HG02840 (cell line): ENCODE measurements at regions not wholly inside any gene's neighbourhood (a gene's known extent, or its start where the extent isn't known, plus 50 kb on each side); places are given as distances from the start of the nearest gene placed in this dataset.
"Not testable (repeated sequence)": the region's sequence is repeated elsewhere in the genome, so short reads cannot be mapped to it uniquely, and the experiment has no call there.

ENCODE experiments used
- ATAC-seq: cut with Tn5 transposase; IDR thresholded peaks from one replicate; pipeline ENCODE4 v1.9.1; 2021; ENCODE audit warnings: mild to moderate bottlenecking, moderate library complexity, moderate number of reproducible peaks; ENCODE audit not compliant: unreplicated experiment, low FRiP score

DNA sequence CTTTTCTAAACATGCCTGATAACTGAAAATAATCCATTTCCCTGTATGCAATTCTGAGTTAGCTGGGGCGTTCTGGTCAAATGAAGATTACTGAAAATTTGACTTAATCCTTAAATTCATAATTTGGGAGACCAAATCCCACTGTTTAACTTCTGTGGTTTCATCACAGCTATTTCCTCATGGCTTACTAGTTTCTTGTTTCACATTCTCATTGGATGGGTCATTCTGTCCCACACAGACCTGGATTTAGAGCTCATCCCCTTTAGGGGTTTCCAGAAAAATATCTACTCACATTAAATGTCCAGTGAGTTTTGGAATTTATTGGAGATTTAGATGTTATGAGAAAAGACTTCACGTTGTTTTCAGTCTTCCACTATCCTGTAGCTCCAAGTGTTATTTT, 709.3 kb upstream of the KLHL1 start:
- ATAC-seq, result no peak

DNA sequence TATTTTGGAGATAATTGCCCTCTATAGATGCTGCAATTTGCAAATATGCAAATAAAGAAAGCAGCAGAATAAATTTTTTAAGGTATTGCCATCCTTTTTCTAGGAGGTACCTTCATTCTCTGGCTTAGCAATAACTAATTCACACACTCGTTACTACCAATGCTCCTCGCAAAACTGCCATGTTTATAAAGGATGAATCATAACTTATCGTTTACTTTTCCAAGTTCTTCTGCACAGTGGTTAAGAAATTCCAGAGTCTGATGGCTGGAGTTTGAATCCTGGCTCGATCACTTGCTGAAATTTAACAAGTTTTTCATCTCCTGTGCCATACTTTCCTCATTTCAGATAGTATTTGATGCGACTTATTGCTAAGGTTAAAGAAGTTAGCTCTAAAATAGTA, 708.6 kb upstream of the KLHL1 start:
- no peak for ATAC-seq

- ATAC-seq, result no peak
Observed at GRCh38 chr13:70814684-70815083, 706.4 kb upstream of the KLHL1 start.

DNA sequence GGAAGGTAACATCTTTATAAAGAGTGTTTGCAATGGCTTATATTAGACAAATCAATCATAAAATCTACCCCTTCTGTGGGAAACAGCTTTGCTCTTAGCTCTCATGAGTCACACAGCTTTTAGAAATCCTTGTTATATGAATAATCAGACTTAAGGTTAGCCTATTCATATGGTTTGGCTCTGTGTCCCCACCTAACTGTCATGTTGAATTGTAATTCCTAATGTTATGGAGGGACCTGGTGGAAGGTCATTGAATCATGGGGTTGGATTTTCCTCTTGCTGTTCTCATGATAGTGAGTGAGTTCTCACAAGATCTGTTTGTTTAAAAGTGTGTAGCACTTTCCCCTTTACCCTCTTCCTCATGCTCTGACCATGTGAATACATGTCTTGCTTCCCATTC, 704.2 kb upstream of the KLHL1 start:
- no peak for ATAC-seq

- ATAC-seq, result no peak
Observed at GRCh38 chr13:70809588-70809987, 701.3 kb upstream of the KLHL1 start.

GRCh38 chr13:70798385-70798784, 690.1 kb upstream of the KLHL1 start:
- ATAC-seq, result no peak

DNA sequence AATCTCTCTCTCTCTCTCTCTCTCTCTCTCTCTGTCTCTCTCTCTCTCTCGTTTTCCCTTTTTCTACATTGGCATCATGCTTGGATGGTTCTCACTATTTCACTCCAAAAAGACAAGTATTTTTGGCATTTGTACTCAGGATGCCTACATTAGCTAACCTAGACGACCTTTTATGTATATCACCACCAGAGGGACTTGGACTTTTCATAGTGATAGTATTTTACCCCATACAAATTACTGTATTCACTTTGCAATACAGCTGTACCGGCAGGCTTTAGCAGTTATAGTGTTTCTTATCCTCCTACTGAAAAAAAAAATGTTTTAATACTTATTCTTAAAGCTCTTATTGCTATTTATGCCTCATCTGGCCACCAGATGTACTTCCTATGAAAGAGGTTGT, 687.2 kb upstream of the KLHL1 start:
- ATAC-seq, result no peak

DNA sequence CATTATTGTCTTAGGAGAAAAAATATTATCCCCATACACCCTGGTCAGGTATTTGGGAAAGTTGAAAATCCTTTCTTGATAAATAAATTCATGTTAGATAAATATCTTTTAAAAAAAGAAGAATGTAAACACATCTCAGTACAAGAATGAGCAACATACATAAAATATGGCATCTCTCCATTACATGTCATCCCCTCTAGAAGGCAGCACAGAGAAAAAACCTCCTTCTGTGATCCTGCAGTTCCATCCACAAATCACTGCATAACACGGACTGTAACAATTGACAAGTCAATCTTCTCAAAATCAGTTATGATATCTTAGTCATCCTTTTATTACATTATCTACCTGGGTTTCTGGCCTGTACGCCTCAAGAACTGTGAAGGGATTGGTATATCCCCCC, 683.9 kb upstream of the KLHL1 start:
- no peak for ATAC-seq

DNA sequence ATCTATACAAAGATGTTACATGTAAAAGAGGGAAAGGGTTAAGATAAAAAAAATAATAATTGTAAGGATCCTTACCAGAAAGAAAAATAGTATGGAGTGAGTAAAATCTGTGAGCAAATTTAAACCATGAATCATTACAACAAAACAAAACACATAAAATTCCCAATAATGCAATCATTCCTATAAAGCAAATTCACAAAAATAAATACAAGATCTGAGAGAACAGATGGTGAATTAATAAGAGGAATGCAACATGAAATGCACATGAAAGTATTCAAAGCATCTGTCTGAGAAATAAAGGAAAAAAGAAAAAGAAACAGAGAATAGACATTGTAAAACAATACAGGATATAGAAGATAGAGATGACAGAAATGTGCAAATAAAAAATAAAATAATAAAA, 681.5 kb upstream of the KLHL1 start:
- no peak for ATAC-seq

DNA sequence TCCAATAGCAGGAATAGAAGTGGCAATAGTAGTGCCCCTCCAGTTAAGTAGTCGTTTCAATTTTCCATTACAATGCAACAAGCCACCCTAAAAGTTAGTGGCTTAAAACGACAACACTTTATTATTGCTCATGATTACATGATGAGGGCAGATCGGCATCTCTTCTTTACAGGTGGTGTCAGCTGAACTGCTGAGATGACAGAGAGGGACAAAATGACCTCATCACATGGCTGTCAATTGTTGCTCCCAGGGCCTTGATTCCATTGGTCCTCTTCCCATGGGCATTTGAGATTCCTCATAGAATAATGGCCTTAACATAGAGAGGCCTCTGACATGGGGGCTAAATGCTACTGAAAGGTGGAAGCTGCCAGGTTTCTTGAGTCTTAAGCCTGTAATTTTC, 679.8 kb upstream of the KLHL1 start:
- ATAC-seq, result no peak

GRCh38 chr13:70784207-70784989, 676.1 kb upstream of the KLHL1 start:
- no peak for ATAC-seq

- no peak for ATAC-seq
Observed at GRCh38 chr13:70769817-70770216, 661.6 kb upstream of the KLHL1 start.

DNA sequence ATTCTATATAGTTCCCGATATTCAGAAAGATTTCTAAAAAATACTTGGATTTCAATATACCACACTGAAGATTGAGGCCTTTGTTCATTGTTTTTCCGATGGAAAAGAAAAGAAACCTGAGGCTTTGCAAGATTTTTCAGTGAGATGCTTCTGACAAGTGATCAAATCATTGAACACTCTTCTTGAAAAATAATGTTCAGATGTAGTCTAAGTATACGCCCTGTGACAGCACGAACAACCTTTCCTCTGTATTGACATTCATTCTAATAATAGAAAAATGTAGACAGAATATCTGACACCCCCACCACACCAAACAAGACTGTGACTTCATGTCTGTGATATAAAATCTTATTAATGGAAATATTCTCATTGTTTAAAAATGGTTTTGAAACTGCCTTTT, 650.7 kb upstream of the KLHL1 start:
- no peak for ATAC-seq

DNA sequence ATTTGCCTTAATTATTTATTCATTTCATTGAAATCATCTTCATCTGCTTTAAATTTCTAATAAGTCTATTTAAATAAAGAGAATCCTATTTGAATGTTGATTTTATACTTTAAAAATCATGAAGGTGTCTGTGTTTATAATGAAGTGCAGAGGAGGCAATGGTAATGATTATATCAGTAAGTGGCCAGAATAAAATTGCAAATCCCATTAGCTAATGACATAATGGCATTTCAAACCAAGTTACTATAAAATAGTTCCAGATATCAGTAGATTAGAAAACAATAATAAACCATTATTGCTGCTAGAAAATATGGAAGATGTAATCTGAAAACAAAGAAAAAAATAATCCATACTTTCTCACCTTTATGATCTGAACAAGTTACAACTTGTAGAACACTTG, 647.8 kb upstream of the KLHL1 start:
- ATAC-seq, result no peak

- no peak for ATAC-seq
Observed at GRCh38 chr13:70755456-70755855, 647.2 kb upstream of the KLHL1 start.

GRCh38 chr13:70747262-70747661, 639.0 kb upstream of the KLHL1 start:
- no peak for ATAC-seq

DNA sequence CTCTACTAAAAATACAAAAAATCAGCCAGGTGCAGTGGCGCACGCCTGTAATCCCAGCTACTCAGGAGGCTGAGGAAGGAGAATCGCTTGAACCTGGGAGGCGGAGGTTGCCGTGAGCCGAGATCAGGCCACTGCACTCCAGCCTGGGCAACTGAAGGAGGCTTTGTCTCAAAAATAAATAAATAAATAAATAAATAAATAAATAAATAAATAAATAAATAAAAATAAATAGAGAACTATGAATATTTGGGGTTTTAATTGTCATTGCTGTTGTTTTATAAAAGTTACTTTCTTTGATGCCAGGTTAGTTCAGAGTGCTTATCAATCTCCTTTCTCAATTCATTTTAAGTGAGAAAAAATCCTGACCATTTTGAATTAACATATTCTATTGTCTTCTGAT, 638.2 kb upstream of the KLHL1 start:
- ATAC-seq, result not testable (repeated sequence)

DNA sequence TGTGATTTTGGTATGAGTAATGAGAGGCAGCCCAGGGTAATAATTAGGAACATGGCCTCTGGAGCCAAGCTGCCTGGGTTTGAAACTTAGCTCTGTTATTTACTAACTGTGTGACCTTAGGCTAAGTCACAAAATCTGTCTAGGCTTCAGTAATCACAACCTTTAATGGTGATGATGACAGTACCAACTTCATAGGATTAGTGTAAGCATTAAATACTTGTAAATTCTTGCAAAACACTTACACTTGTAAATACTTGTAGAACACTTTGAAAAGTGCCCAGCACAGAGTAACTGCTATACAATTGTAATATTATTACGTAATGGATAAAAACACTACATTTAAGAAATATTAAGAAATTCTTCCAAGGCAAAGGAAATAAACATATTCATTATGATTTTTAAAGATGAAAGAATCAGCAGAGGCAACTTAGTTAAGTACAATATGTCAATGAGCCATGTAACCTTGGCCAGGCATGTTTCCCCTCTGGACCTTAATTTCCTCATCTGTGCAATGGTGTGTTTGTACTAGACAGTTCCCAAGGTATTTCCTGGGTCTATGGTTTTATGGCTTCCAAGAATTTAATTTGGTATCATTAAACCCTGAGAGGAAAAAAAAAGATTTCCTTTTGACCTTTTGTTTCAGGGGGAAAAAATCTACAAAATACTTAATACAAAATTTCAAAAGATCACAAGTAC, 628.5 kb upstream of the KLHL1 start:
- no peak for ATAC-seq

DNA sequence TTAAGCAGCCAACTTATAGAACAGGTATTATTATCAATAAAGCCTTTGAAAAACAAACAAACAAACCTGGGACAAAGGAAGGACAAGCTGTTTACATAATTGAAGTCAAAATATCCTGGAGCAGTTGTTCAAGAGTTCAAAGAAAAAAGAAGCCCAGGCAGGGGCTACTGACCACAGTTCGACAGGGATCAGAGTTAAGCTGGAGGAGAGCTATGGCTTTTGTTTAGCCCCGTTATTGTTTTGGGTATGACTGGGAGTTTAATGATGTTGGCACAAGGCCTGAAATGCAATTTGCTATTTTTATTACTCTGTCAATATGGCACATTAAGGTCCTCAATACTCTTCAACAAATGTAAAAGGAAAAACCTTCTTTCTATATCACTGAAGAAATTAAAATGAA, 624.4 kb upstream of the KLHL1 start:
- no peak for ATAC-seq

DNA sequence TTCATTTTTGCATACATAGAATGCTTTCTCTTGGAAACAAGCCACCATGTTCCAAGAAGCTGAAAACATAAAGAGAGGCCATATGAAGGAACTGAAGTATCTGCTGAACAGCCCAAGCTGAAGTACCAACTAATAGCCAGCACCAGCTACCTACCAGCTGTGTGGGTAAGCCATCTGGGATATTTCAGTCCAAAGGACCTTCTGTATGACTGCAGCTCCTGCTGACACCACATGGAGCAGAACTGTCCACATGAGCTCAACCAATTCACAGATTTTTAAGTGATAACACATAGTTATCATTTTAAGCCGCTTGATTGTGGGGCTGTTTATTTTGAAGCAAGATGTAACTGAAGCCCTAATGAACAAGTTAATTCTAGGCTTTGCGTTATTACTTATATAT, 621.1 kb upstream of the KLHL1 start:
- no peak for ATAC-seq

- ATAC-seq, result no peak
Observed at GRCh38 chr13:70723732-70724131, 615.5 kb upstream of the KLHL1 start.

- no peak for ATAC-seq
Observed at GRCh38 chr13:70720386-70720785, 612.1 kb upstream of the KLHL1 start.
